ENCODE measurements at regions not wholly inside any gene's neighbourhood (a gene's known extent, or its start where the extent isn't known, plus 50 kb on each side); places are given as distances from the start of the nearest gene placed in this dataset.
"Not testable (repeated sequence)": the region's sequence is repeated elsewhere in the genome, so short reads cannot be mapped to it uniquely, and the experiment has no call there.

- Mint-ChIP-seq H3K36me3 (ENCODE audit: low read depth, unreplicated experiment) (no peaks in the 10 kb centered on the region), H3K27me3 (ENCODE audit: unreplicated experiment) (peaks cover 11% of the 10 kb centered on the region)
These were observed 80.3 kb downstream of the NENF start for GRCh38 chr1:212512816-212513559.

GRCh38 chr1:212513586-212513985 lies 80.9 kb downstream of the NENF start:
- Mint-ChIP-seq H3K4me3 (ENCODE audit: unreplicated experiment) (no peak overlapping the region), H3K27me3 (ENCODE audit: unreplicated experiment) (peaks cover 11% of the 10 kb centered on the region), H3K9me3 (ENCODE audit: unreplicated experiment) (no peaks in the 10 kb centered on the region), H3K36me3 (ENCODE audit: low read depth, unreplicated experiment) (no peaks in the 10 kb centered on the region), H3K27ac (ENCODE audit: unreplicated experiment) (no peak overlapping the region), H3K4me1 (ENCODE audit: unreplicated experiment) (no peaks in the 10 kb centered on the region)
- no peak for DNase-seq (ENCODE audit: low spot score)
- TF ChIP-seq CTCF (IDR thresholded peaks at IDR 0.05; ENCODE audit: unreplicated experiment), result no peak

More at GRCh38 chr1:212512816-212513559, 80.3 kb downstream of the NENF start:
- Mint-ChIP-seq H3K27ac (ENCODE audit: unreplicated experiment) (no peak overlapping the region), H3K4me3 (ENCODE audit: unreplicated experiment) (no peak overlapping the region), H3K9me3 (ENCODE audit: unreplicated experiment) (no peaks in the 10 kb centered on the region), H3K4me1 (ENCODE audit: unreplicated experiment) (no peaks in the 10 kb centered on the region)
- no peak for DNase-seq (ENCODE audit: low spot score)
- TF ChIP-seq CTCF (IDR thresholded peaks at IDR 0.05; ENCODE audit: unreplicated experiment), result no peak

DNA sequence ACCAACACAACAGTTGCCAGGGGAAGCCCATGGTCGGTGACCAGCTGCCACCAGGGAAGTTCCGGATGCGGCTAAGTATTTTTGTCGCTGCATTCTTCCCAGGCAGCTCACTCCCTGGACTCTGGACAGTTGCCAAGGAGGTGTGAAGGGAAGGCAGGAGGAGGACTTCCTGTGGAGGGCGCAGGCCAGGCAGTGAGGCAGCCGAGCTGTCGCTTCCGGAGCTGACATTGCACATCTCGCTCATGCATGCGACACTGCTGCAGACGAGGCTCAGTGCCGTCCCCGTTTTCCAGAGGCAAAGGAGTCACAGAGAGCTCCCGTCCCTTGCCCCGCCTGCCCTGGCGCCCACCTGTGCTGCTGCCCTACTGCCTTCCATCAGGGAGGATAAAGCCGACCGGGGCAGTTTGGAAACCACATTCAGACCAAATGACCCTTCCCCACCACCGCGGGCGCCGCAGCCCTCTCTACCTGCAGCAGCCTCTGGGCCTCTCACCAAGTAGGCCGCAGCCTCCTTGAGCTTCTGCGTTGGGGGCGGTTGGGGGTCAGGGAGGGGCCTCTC lies 81.4 kb downstream of the NENF start:
- Mint-ChIP-seq H3K9me3 (ENCODE audit: unreplicated experiment) (no peaks in the 10 kb centered on the region), H3K36me3 (ENCODE audit: low read depth, unreplicated experiment) (no peaks in the 10 kb centered on the region), H3K27me3 (ENCODE audit: unreplicated experiment) (peaks cover 11% of the 10 kb centered on the region), H3K4me1 (ENCODE audit: unreplicated experiment) (no peaks in the 10 kb centered on the region), H3K4me3 (ENCODE audit: unreplicated experiment) (no peak overlapping the region), H3K27ac (ENCODE audit: unreplicated experiment) (no peak overlapping the region)
- no peak for DNase-seq (ENCODE audit: low spot score)
- no peak for TF ChIP-seq CTCF (IDR thresholded peaks at IDR 0.05; ENCODE audit: unreplicated experiment)

DNA sequence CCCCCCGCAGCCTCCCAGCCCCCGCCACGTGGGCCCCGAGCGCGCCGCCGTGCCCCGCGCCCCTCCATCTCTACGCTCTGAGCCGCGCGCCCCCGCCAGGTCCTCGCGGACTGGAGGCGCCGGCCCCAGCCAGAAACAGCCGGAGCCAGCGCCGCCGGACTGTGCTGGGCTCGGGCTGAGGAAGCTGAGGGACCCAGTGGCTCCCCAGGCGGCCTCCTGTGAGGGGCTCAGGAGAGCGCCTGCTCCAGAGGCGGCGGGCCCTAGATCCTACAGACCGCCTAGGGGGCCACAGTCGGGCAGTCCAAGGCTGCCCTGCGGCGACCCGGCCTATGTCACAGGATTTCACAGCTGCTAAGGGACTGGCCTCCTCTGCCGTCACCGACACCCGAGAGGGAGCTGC lies 82.1 kb downstream of the NENF start:
- H3K9me3 Mint-ChIP-seq (ENCODE audit: unreplicated experiment), result no peaks in the 10 kb centered on the region
- no peak overlapping the region for H3K27ac Mint-ChIP-seq (ENCODE audit: unreplicated experiment)
- no peaks in the 10 kb centered on the region for H3K4me1 Mint-ChIP-seq (ENCODE audit: unreplicated experiment)
- no peak for TF ChIP-seq CTCF (IDR thresholded peaks at IDR 0.05; ENCODE audit: unreplicated experiment)
- peaks cover 11% of the 10 kb centered on the region for H3K27me3 Mint-ChIP-seq (ENCODE audit: unreplicated experiment)
- H3K36me3 Mint-ChIP-seq (ENCODE audit: low read depth, unreplicated experiment), result no peaks in the 10 kb centered on the region
- DNase-seq (ENCODE audit: low spot score), result peak; percentile 25
- H3K4me3 Mint-ChIP-seq (ENCODE audit: unreplicated experiment), result no peak overlapping the region

- Mint-ChIP-seq H3K4me1 (ENCODE audit: unreplicated experiment) (no peaks in the 10 kb centered on the region), H3K27me3 (ENCODE audit: unreplicated experiment) (peaks cover 11% of the 10 kb centered on the region), H3K36me3 (ENCODE audit: low read depth, unreplicated experiment) (no peaks in the 10 kb centered on the region), H3K27ac (ENCODE audit: unreplicated experiment) (no peak overlapping the region), H3K9me3 (ENCODE audit: unreplicated experiment) (no peaks in the 10 kb centered on the region), H3K4me3 (ENCODE audit: unreplicated experiment) (no peak overlapping the region)
- no peak for DNase-seq (ENCODE audit: low spot score)
- no peak for TF ChIP-seq CTCF (IDR thresholded peaks at IDR 0.05; ENCODE audit: unreplicated experiment)
These were observed 82.6 kb downstream of the NENF start for GRCh38 chr1:212515329-212515760.

DNA sequence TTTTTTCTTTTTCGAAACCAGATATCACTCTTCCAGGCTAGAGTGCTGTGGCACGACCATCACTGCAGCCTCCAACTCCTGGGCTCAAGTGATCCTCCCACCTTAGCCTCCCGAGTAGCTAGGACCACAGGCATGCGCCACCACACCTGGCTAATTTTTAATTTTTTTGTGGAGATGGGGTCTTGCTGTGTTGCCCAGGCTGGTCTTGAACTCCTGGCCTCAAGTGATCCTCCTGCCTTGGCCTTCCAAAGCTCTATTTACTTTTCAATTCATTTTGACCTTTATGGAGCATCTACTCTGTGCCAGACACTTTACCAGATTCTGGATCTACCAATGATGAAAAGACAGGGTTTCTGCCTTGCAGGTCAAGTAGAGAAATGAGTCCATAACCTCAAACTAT lies 83.3 kb downstream of the NENF start:
- H3K4me3 Mint-ChIP-seq (ENCODE audit: unreplicated experiment); H3K9me3 Mint-ChIP-seq (ENCODE audit: unreplicated experiment); DNase-seq (ENCODE audit: low spot score); H3K4me1 Mint-ChIP-seq (ENCODE audit: unreplicated experiment); H3K36me3 Mint-ChIP-seq (ENCODE audit: low read depth, unreplicated experiment): not testable (repeated sequence)
- peaks cover 11% of the 10 kb centered on the region for H3K27me3 Mint-ChIP-seq (ENCODE audit: unreplicated experiment)
- peak overlapping the region; percentile 69 for H3K27ac Mint-ChIP-seq (ENCODE audit: unreplicated experiment)

Data from endothelial cell (in vitro differentiated cells).